H1 (cell line): ENCODE measurements at regions not wholly inside any gene's neighbourhood (a gene's known extent, or its start where the extent isn't known, plus 50 kb on each side); places are given as distances from the start of the nearest gene placed in this dataset.

Source experiments
- CHD1 ChIP-seq: IDR thresholded peaks from 2 replicates; pipeline ENCODE4 v1.6.1; 2012; ENCODE audit warnings: low read depth, low read length, improper control_type of control experiment
- JUN ChIP-seq: IDR thresholded peaks from 2 replicates; pipeline ENCODE4 v1.6.1; 2011; ENCODE audit warnings: low read depth, mild to moderate bottlenecking, improper control_type of control experiment, low read length
- POLR2AphosphoS5 ChIP-seq: IDR thresholded peaks from 2 replicates; pipeline ENCODE4 v1.6.1; 2011; ENCODE audit warnings: low read depth, low read length
- SAP30 ChIP-seq: fragments of 300-600 bp; sonication (generic); IDR thresholded peaks from 2 replicates; pipeline ENCODE4 v1.7.1; 2012; ENCODE audit warnings: low read length, moderate library complexity, mild to moderate bottlenecking, inconsistent platforms; ENCODE audit not compliant: insufficient read depth, insufficient replicate concordance

DNA sequence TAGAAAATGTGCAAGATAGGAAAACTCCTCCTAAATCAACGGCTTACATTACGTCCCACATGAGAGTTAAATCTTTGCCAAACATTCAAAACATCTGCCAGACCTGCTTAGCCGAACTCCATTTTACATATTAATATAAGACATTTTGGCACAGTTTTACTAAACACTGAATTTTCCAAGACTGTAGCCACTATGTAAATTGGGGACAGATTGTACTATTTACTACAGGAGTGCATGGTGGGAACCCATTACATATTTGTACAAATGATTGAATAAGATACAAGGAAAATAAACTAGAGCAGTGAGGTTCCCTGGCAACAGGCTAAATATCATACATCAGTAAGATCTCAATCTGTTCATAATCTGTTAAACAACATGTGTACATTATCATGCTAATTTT lies 1234.4 kb downstream of the KCNT2 start (continued):
- no peak for TF ChIP-seq POLR2AphosphoS5
- TF ChIP-seq SAP30: no peak
- no peak for TF ChIP-seq CHD1
- TF ChIP-seq JUN: no peak
